Activated CD4-positive, alpha-beta T cell treated with anti-CD3 and anti-CD28 coated beads, Interleukin-2, amount 50 U/mL, for 48 hours (primary cell): ENCODE measurements at regions not wholly inside any gene's neighbourhood (a gene's known extent, or its start where the extent isn't known, plus 50 kb on each side); places are given as distances from the start of the nearest gene placed in this dataset.
"Not testable (repeated sequence)": the region's sequence is repeated elsewhere in the genome, so short reads cannot be mapped to it uniquely, and the experiment has no call there.

ENCODE experiments used
- DNase-seq, 2 experiments: peaks; one replicate each; pipeline ENCODE4 v3.0.0-alpha.2; 2020

- no peak for DNase-seq
These were observed 278.3 kb upstream of the NR2F2 start for GRCh38 chr15:96052154-96052553.

DNA sequence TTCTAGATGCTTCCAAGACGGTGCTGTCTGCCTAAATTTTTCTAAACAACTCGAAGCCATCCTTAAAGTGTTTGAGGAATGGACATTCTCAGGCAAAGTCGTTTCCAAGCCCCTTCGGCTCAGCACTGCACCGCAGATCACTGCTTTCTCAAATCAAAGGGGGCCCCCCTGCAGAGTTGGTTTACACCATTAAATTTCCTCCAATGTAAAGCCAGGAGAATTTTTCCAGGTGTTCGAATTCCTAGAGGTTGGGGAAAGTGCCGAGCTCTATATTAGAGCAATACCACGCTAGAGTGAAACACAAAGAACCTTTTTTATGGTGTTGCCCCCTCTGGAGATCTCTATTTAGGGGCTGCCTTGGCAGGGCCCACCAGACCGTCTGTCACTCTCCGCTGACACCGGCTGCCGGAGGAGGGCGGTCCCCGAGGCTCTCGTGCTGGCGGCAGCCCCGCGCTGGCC lies 277.9 kb upstream of the NR2F2 start:
- DNase-seq: no peak

DNA sequence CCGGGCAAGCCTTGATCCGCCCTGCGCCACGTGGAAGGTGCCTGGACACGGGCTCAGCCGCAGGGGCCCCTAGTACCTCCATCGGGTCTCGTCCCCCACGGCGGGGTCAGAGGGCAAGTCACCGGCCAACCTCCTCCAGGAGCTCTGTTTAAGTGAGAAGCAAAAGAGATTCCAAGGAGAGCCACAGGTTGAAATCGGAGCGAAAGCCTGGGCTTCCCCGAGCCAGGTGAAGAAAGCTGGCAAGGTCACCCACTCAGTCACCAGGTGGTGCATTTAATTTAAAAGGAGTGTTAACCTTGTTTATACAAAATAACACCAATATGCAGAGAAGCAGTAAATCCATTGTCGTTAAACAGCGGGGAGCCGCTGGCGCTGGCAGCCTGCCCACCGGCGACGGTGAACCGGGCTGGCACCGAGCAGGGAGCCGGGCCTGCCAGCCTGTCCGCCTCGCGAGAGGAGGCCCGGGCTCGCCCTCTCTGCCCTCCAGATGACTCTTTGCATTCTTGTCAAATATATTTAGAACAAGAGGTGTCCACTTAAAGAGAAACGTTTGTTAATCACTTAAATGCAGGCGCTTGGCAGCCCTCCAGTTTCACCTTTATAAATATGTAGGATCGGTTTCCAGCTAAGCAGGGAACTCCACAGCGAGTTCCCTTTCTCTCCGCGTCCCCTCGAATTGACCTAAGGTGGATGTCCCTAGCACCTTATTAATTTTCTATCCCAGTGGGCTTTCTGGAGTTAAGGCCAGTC lies 277.3 kb upstream of the NR2F2 start:
- no peak for DNase-seq

GRCh38 chr15:96053781-96054428 lies 276.6 kb upstream of the NR2F2 start:
- DNase-seq: no peak

- DNase-seq: no peak
These were observed 275.9 kb upstream of the NR2F2 start for GRCh38 chr15:96054621-96055020.

GRCh38 chr15:96058103-96058851 lies 272.2 kb upstream of the NR2F2 start:
- DNase-seq: no peak

DNA sequence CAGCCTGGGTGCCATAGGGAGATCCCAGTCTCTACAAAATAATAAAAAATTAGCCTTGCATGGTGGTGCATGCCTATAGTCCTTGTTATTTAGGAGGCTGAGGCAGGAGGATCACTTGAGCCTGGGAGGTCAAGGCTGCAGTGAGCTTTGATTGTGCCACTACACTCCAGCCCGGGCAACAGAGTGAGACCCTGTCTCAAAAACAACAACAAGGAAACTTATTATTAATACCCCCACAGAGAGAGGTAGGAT lies 271.7 kb upstream of the NR2F2 start:
- not testable (repeated sequence) for DNase-seq

DNA sequence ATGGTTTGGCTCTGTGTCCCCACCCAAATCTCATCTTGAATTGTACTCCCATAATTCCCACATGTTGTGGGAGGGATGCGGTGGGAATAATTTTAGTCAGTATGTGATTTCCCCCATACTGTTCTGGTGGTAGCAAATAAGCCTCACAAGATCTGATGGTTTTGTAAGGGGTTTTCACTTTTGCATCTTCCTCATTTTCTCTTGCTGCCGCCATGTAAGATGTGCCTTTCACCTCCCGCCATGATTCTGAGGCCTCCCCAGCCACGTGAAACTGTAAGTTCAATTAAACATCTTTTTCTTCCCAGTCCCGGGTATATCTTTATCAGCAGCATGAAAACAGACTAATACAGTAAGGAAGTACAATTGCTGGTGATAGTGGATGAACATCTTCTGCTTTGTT lies 269.9 kb upstream of the NR2F2 start:
- not testable (repeated sequence) for DNase-seq

- DNase-seq: no peak
These were observed 266.1 kb upstream of the NR2F2 start for GRCh38 chr15:96064351-96064756.

GRCh38 chr15:96066126-96066525 lies 264.4 kb upstream of the NR2F2 start:
- no peak for DNase-seq

DNA sequence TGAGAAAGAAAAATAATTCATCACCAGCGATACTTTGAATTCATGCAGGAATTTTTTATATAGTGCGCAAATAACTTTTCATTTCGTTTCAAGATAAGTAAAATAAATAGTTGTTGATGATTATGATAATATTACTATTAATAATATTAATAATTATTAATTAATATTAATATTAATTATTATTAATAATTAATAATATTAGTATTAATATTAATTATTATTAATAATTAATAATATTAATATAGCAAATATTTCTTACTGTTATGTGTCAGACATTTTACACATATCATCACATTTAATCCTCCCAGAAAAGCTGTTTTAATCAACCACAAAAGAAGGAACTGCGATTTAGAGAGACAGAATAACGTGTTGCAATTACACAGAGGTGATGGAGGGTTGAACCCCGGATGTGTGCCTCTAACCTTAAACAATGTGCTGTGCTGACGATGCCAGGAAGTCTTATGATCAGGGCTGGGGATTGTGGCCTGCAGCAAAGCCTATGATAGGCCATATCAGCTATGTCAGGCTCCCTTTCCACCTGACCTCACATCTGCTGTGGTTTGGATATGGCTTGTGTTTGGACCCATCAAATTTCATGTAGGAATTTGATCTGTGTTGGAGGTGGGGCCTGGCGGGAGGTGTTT lies 263.5 kb upstream of the NR2F2 start:
- no peak for DNase-seq

DNA sequence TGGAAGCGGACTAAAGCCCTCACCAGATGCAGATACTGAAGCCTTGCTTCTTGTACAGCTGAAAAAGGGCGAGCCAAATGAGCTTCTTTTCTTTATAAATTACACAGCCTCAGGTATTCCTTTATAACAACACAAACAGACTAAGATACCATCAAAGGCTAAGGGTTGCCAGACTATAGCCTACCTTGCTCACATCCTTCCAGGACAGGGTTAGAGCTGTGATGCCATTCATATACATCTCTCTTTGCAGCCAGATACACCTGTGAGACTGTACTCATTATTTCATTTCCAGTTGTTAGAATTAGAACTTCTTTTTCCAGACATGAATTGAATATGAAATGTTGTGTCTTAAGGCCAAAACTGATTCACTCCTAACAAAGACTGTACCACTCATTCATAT lies 262.8 kb upstream of the NR2F2 start:
- DNase-seq: no peak

DNA sequence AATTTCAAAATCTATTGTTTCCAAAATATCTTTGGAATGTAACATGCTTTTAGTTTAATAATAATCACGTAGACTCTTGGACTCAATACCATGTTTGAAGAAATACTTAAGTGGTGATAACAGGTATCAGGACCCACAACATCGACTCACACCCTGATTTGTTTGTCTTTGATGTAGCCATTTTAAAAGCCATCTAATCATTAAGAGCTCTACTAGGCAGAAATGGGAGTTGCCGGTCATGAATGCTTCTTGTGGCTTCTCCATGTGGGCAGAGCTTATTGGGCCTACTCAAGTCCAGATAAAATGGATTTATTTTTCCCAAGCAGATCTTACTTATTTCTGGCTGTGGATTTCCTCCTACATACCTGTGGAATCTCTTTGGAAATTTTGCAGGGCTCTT lies 261.6 kb upstream of the NR2F2 start:
- DNase-seq: no peak

- DNase-seq: no peak
These were observed 259.9 kb upstream of the NR2F2 start for GRCh38 chr15:96070636-96071035.

- no peak for DNase-seq
These were observed 257.7 kb upstream of the NR2F2 start for GRCh38 chr15:96072821-96073220.

GRCh38 chr15:96073908-96074307 lies 256.6 kb upstream of the NR2F2 start:
- DNase-seq: no peak

DNA sequence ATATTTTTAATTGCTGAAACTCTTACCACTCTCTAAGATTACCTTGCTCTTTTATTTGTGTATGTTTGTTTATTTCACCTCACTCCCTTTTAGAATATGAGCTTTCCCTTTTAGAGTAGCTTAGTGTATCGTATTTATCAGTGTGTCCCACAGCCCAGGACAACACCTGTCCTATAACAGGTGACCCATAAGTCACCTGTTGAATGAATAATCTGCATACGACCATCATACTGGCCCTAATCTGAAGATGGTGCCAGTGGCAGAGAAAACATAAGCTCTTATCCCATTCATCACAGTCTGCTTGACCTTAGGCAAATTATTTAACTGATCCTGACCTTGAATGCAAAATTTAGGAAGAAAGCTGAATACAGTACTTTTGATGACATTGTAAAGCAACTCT lies 254.6 kb upstream of the NR2F2 start:
- no peak for DNase-seq

GRCh38 chr15:96076350-96076749 lies 254.2 kb upstream of the NR2F2 start:
- no peak for DNase-seq

DNA sequence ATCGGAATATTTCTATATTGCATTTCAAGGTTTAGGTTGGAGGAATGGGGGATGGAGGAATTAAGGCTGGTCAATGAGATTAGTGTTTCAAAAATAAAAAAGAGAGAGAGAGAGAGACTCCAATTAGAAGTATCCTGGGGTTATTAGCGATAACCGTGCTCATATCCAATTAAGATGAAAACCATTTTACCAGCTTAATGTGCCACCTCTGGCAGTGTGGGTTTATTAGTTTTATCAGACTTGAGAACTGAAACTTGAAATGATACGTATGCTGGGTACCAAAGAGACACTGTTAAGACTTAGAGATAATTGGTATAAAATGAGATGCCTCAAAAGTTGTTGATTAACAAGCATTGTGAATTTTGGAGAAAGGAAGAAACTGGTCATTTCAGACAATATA lies 251.5 kb upstream of the NR2F2 start:
- DNase-seq: no peak

GRCh38 chr15:96079882-96080281 lies 250.6 kb upstream of the NR2F2 start:
- no peak for DNase-seq

DNA sequence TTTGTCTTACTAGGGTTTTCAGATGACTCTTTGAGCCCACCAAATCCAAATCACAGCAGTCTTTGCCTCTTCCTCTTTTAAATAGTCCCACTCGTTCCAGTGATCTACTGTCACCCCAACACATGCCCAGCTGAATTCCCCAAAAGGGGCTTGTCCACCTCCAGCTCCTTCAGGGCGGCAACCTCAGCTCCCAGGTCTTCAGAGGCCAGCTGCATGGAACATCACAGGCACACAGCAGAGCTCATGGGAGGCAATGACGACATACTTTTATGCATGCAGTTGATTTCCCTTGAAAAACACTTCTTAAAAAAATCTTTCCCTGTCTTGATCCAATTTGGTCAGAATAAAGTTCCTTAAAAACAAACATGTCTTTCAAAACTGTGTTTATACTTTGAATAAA lies 244.3 kb upstream of the NR2F2 start:
- no peak for DNase-seq

GRCh38 chr15:96087180-96087884 lies 243.2 kb upstream of the NR2F2 start:
- no peak for DNase-seq

- no peak for DNase-seq
These were observed 241.8 kb upstream of the NR2F2 start for GRCh38 chr15:96088650-96089049.
